K562 (cell line): ENCODE measurements at regions not wholly inside any gene's neighbourhood (a gene's known extent, or its start where the extent isn't known, plus 50 kb on each side); places are given as distances from the start of the nearest gene placed in this dataset.

Experiments
- ATAC-seq: fragments of 200-7000 bp; cut with Tn5 transposase; 3 replicates; pipeline ENCODE4 v1.9.1; 2020; ENCODE audit warnings: moderate library complexity
- BruUV-seq: library from RNA; stranded (reverse); fragments of 400-500 nt; replicated peaks from 2 replicates; lab custom pipeline; 2021; lab: Mats Ljungman, UMichigan
- CTCF ChIA-PET: fragments of 300-600 bp; formaldehyde crosslinking; extraction: SDS; loops from one replicate; lab custom pipeline; 2021; ENCODE audit warnings: low intra/inter-chr PET ratio; lab: Yijun Ruan, JAX
- POLR2A ChIA-PET: fragments of 300-600, 350-650 bp; sonication (Branson Sonifier 250); formaldehyde crosslinking; extraction: SDS; loops from one replicate; lab custom pipeline; 2021; ENCODE audit warnings: antibody characterized with exemption, inconsistent platforms; lab: Yijun Ruan, JAX
- DNase-seq, 4 experiments: peaks; one replicate each; pipeline versions ENCODE4 v3.0.0 to v3.0.0-alpha.2; 2011 to 2018; ENCODE audit warnings: low spot score in 3 of 4, mixed read lengths in 3 of 4; ENCODE audit errors: extremely low read depth in 1 of 4
- FAIRE-seq: peaks from 2 replicates; lab custom pipeline; 2011; peaks lifted over from hg19 to GRCh38; lab: Jason Lieb, UNC
- H2AFZ ChIP-seq: 2 replicates; pipeline ENCODE4 v1.6.0; 2011; ENCODE audit warnings: low read depth, low read length, control low read depth, inconsistent platforms
- H3K27ac ChIP-seq: fragments of 200-600 bp; 3 replicates; pipeline ENCODE4 v1.8.0; 2011; ENCODE audit warnings: low read depth, mild to moderate bottlenecking, control low read depth, inconsistent platforms, low read length, moderate library complexity, mixed read lengths; ENCODE audit errors: extremely low read depth
- H3K27me3 ChIP-seq, 2 experiments: fragments of 300-600 bp in 1 of 2; 2 replicates in 1 of 2; 3 replicates in 1 of 2; pipeline versions ENCODE4 v1.6.0 to v1.8.0; 2011; ENCODE audit warnings: inconsistent platforms in 2 of 2, low read length in 2 of 2, mild to moderate bottlenecking in 1 of 2, mixed read lengths in 1 of 2, moderate library complexity in 1 of 2; ENCODE audit not compliant: control insufficient read depth in 2 of 2, insufficient read depth in 2 of 2
- H3K36me3 ChIP-seq: fragments of 300-600 bp; 3 replicates; pipeline ENCODE4 v1.8.0; 2011; ENCODE audit warnings: mild to moderate bottlenecking, low read length, inconsistent platforms; ENCODE audit not compliant: control insufficient read depth, insufficient read depth
- H3K4me1 ChIP-seq, 2 experiments: fragments of 200-600 bp in 1 of 2; replicated peaks in 1 of 2; 2 replicates in 1 of 2; 3 replicates in 1 of 2; pipeline versions ENCODE4 v1.5.1 to v1.8.0; 2011; ENCODE audit warnings: inconsistent platforms in 2 of 2, low read length in 2 of 2, mild to moderate bottlenecking in 1 of 2, mixed read lengths in 1 of 2, moderate library complexity in 1 of 2; ENCODE audit not compliant: control insufficient read depth in 2 of 2, insufficient read depth in 2 of 2
- H3K4me2 ChIP-seq: 2 replicates; pipeline ENCODE4 v1.6.1; 2011; ENCODE audit warnings: low read length, control low read depth, inconsistent platforms, mixed read lengths; ENCODE audit not compliant: insufficient read depth
- H3K4me3 ChIP-seq: fragments of 200-600 bp; sonication (generic), shearing (Covaris generic); 2 replicates; pipeline ENCODE4 v1.5.1; 2016; ENCODE audit warnings: control low read depth, inconsistent platforms
- H3K79me2 ChIP-seq: fragments of 200-600 bp; 3 replicates; pipeline ENCODE4 v1.8.0; 2011; ENCODE audit warnings: low read length, inconsistent platforms; ENCODE audit not compliant: control insufficient read depth, insufficient read depth
- H3K9ac ChIP-seq, 2 experiments: 2 replicates each; pipeline versions ENCODE4 v1.6.0 to v1.6.1; 2011; ENCODE audit warnings: low read depth in 2 of 2, low read length in 2 of 2, control low read depth in 1 of 2, inconsistent platforms in 1 of 2, mild to moderate bottlenecking in 1 of 2, mixed read lengths in 1 of 2; ENCODE audit not compliant: insufficient read depth in 1 of 2
- H3K9me1 ChIP-seq: one replicate; pipeline ENCODE4 v1.6.0; 2011; ENCODE audit warnings: inconsistent platforms, mild to moderate bottlenecking, low read length, moderate library complexity; ENCODE audit not compliant: control insufficient read depth, insufficient read depth
- H3K9me3 ChIP-seq: replicated peaks from 2 replicates; pipeline ENCODE4 v1.5.1; 2011; ENCODE audit warnings: low read depth, low read length, inconsistent platforms; ENCODE audit not compliant: control insufficient read depth, insufficient read depth
- H4K20me1 ChIP-seq: replicated peaks from 2 replicates; pipeline ENCODE4 v1.6.1; 2011; ENCODE audit warnings: low read length, inconsistent platforms, mixed read lengths; ENCODE audit not compliant: control insufficient read depth, insufficient read depth
- ADNP ChIP-seq: fragments of 200-800 bp; sonication (Bioruptor generic); IDR thresholded peaks from 2 replicates; pipeline ENCODE4 v1.6.1; 2016; ENCODE audit warnings: missing genetic modification characterization, missing compliant biosample characterization
- CGGBP1 ChIP-seq: fragments of 250-450 bp; sonication (Bioruptor Pico); IDR thresholded peaks from 2 replicates; pipeline ENCODE4 v1.9.0; 2021; ENCODE audit warnings: mild to moderate bottlenecking
- MCM2 ChIP-seq: fragments of 450-650 bp; IDR thresholded peaks from 2 replicates; pipeline ENCODE4 v1.6.1; 2017; ENCODE audit warnings: low read depth, mild to moderate bottlenecking
- PHF8 ChIP-seq: fragments of 200-600 bp; sonication (generic); IDR thresholded peaks from 2 replicates; pipeline ENCODE4 v1.6.1; 2012; ENCODE audit warnings: mixed run types, mild to moderate bottlenecking, inconsistent platforms, low read length, moderate library complexity, borderline replicate concordance
- POU5F1 ChIP-seq: fragments of 150-350 bp; IDR thresholded peaks from 2 replicates; pipeline ENCODE4 v1.6.1; 2014; ENCODE audit warnings: borderline replicate concordance, low read length, low read depth, mild to moderate bottlenecking; ENCODE audit not compliant: partially characterized antibody
- SMAD2 ChIP-seq: fragments of 150-350 bp; IDR thresholded peaks from 2 replicates; pipeline ENCODE4 v1.6.1; 2014; ENCODE audit warnings: low read depth, mild to moderate bottlenecking, low read length
- SREBF2 ChIP-seq: sonication (generic); formaldehyde crosslinking; IDR thresholded peaks from 2 replicates; pipeline ENCODE4 v1.4.0; 2020; ENCODE audit warnings: mild to moderate bottlenecking, missing genetic modification reagents
- SRSF1 ChIP-seq: fragments of 200-400 bp; formaldehyde crosslinking; IDR thresholded peaks from 2 replicates; pipeline ENCODE4 v1.6.1; 2017; ENCODE audit warnings: mild to moderate bottlenecking, low read depth, low read length, moderate library complexity
- TFE3 ChIP-seq: fragments of 450-650 bp; formaldehyde crosslinking; IDR thresholded peaks from 2 replicates; pipeline ENCODE4 v1.4.0; 2020; ENCODE audit warnings: mild to moderate bottlenecking, mixed read lengths
- THAP12 ChIP-seq: fragments of 250-450 bp; sonication (Bioruptor Pico); IDR thresholded peaks from 2 replicates; pipeline ENCODE4 v1.9.0; 2021; ENCODE audit warnings: mild to moderate bottlenecking, inconsistent platforms
- U2AF1 ChIP-seq: fragments of 200-400 bp; formaldehyde crosslinking; optimal IDR thresholded peaks from 2 replicates; pipeline ENCODE3; 2017; ENCODE audit warnings: mild to moderate bottlenecking, low read depth, low read length, moderate library complexity
- ZBTB12 ChIP-seq: fragments of 250-450 bp; sonication (Bioruptor Pico); IDR thresholded peaks from 2 replicates; pipeline ENCODE4 v1.4.0; 2020
- ZNF124 ChIP-seq: sonication (generic); formaldehyde crosslinking; IDR thresholded peaks from 2 replicates; pipeline ENCODE4 v1.8.1; 2022; ENCODE audit warnings: missing genetic modification reagents
- ZNF280A ChIP-seq: fragments of 450-650 bp; IDR thresholded peaks from 2 replicates; pipeline ENCODE4 v1.6.1; 2018; ENCODE audit warnings: mild to moderate bottlenecking, low read depth; ENCODE audit not compliant: partially characterized antibody
- ZNF57 ChIP-seq: fragments of 450-650 bp; formaldehyde crosslinking; IDR thresholded peaks from 2 replicates; pipeline ENCODE4 v1.4.0; 2020; ENCODE audit warnings: mild to moderate bottlenecking, moderate library complexity
- in situ Hi-C: fragments of 300-500 bp; cut with MboI; formaldehyde crosslinking; loops from 4 replicates; pipeline ENCODE4 v1.15.0; 2018; ENCODE audit warnings: inconsistent platforms, mixed read lengths
- intact Hi-C: fragments of 100-400 bp; cut with micrococcal nuclease; formaldehyde crosslinking; loops from 2 replicates; pipeline ENCODE4 v1.14.2; 2022

- TF ChIP-seq SMAD2 (no peak), ZBTB12 (no peak), ADNP (tag) (no peak), ZNF57 (CRISPR knock-in tag) (no peak), SRSF1 (no peak), SREBF2 (CRISPR knock-in tag) (no peak), ZNF124 (CRISPR knock-in tag) (no peak), PHF8 (no peak)
These were observed 400.5 kb upstream of the MAOA start (continued) for GRCh38 chrX:43255596-43255995.

GRCh38 chrX:43266487-43266886 lies 389.6 kb upstream of the MAOA start:
- H3K4me2 ChIP-seq, result no peak overlapping the region
- no peak overlapping the region for H3K9ac ChIP-seq
- no peak for FAIRE-seq
- no peak for ATAC-seq
- H3K9me3 ChIP-seq, result no peaks in the 10 kb centered on the region
- H4K20me1 ChIP-seq, result no peaks in the 10 kb centered on the region
- in situ Hi-C loops (no loop called here), intact Hi-C loops (no loop called here)
- ChIA-PET POLR2A (no interaction called here), CTCF (no interaction called here)
- H3K4me3 ChIP-seq, result no peak overlapping the region
- TF ChIP-seq CGGBP1 (CRISPR knock-in tag) (no peak), U2AF1 (no peak), THAP12 (CRISPR knock-in tag) (no peak), MCM2 (no peak), TFE3 (no peak), ZNF280A (no peak), POU5F1 (no peak)
- H3K4me1 ChIP-seq, result no peaks in the 10 kb centered on the region
- H3K27me3 ChIP-seq, result no peaks in the 10 kb centered on the region
- no peaks in the 10 kb centered on the region for H3K79me2 ChIP-seq
- H3K27ac ChIP-seq, result no peak overlapping the region
- no TSS peak for BruUV-seq
- no peak for DNase-seq
- no peaks in the 10 kb centered on the region for H3K36me3 ChIP-seq
- H2AFZ ChIP-seq, result no peak overlapping the region
- no peaks in the 10 kb centered on the region for H3K9me1 ChIP-seq
